GM13976 (cell line): ENCODE measurements at regions not wholly inside any gene's neighbourhood (a gene's known extent, or its start where the extent isn't known, plus 50 kb on each side); places are given as distances from the start of the nearest gene placed in this dataset.

Source experiments
- DNase-seq: peaks from one replicate; pipeline ENCODE4 v3.0.0; 2012; ENCODE audit warnings: low spot score
- CTCF ChIP-seq: IDR thresholded peaks from 2 replicates; pipeline ENCODE4 v1.5.1; 2012; ENCODE audit warnings: borderline replicate concordance, mild to moderate bottlenecking; ENCODE audit not compliant: insufficient read depth; ENCODE audit errors: extremely low read depth, missing control alignments, control extremely low read depth
- in situ Hi-C: fragments of 300-500 bp; cut with MboI; formaldehyde crosslinking; loops from one replicate; pipeline ENCODE4 v1.12.0; 2022; ENCODE audit warnings: low sequenced_read_pairs, mixed read lengths, inconsistent platforms; ENCODE audit not compliant: unreplicated experiment

GRCh38 chr5:42956551-42956950 is 83.6 kb downstream of the ANXA2R start:
- TF ChIP-seq CTCF: no peak

GRCh38 chr5:42953041-42953440 is 87.1 kb downstream of the ANXA2R start:
- TF ChIP-seq CTCF: no peak
- in situ Hi-C loops: no loop called here
- DNase-seq: no peak

More at GRCh38 chr5:42956551-42956950, 83.6 kb downstream of the ANXA2R start:
- in situ Hi-C loops: no loop called here
- no peak for DNase-seq

- in situ Hi-C loops: no loop called here
- DNase-seq: no peak
- no peak for TF ChIP-seq CTCF
These were observed 87.5 kb downstream of the ANXA2R start for GRCh38 chr5:42952578-42952974.

GRCh38 chr5:42951293-42951840 is 88.8 kb downstream of the ANXA2R start:
- DNase-seq: peak; percentile 84
- in situ Hi-C loops: no loop called here
- no peak for TF ChIP-seq CTCF

GRCh38 chr5:42950456-42951292 is 89.4 kb downstream of the ANXA2R start:
- DNase-seq: peak; percentile 66
- in situ Hi-C loops: no loop called here
- TF ChIP-seq CTCF: no peak

GRCh38 chr5:42950116-42950455 is 90.0 kb downstream of the ANXA2R start:
- in situ Hi-C loops: no loop called here
- DNase-seq: no peak
- no peak for TF ChIP-seq CTCF
